ENCODE measurements at regions not wholly inside any gene's neighbourhood (a gene's known extent, or its start where the extent isn't known, plus 50 kb on each side); places are given as distances from the start of the nearest gene placed in this dataset.

- TF ChIP-seq ZNF512 (CRISPR knock-in tag; IDR thresholded peaks at IDR 0.05), result no peak
- no peak for TF ChIP-seq SCMH1 (CRISPR knock-in tag; IDR thresholded peaks at IDR 0.05; ENCODE audit: borderline replicate concordance)
- TF ChIP-seq ZNF180 (CRISPR knock-in tag; IDR thresholded peaks at IDR 0.05; ENCODE audit: borderline replicate concordance, low read depth), result no peak
- TF ChIP-seq MTF1 (CRISPR knock-in tag; IDR thresholded peaks at IDR 0.05), result no peak
- TF ChIP-seq CREB3 (CRISPR knock-in tag; IDR thresholded peaks at IDR 0.05), result no peak
- no peak for TF ChIP-seq ZNF256 (CRISPR knock-in tag; conservative IDR thresholded peaks at IDR 0.05)
- no peak for TF ChIP-seq KAT2B (IDR thresholded peaks at IDR 0.05; ENCODE audit: borderline replicate concordance, low read depth, low read length)
- no peak for TF ChIP-seq ZMYM2 (CRISPR knock-in tag; IDR thresholded peaks at IDR 0.05)
- no peak for TF ChIP-seq ZNF589 (CRISPR knock-in tag; conservative IDR thresholded peaks at IDR 0.05)
- no peak for TF ChIP-seq TFE3 (CRISPR knock-in tag; IDR thresholded peaks at IDR 0.05)
- no peak for TF ChIP-seq ZNF280B (CRISPR knock-in tag; IDR thresholded peaks at IDR 0.05; ENCODE audit: borderline replicate concordance)
- TF ChIP-seq ZNF737 (CRISPR knock-in tag; IDR thresholded peaks at IDR 0.05; ENCODE audit: borderline replicate concordance), result no peak
- no peak for TF ChIP-seq NONO (IDR thresholded peaks at IDR 0.05)
- TF ChIP-seq NONO (CRISPR knock-in tag; conservative IDR thresholded peaks at IDR 0.05), result no peak
These were observed 339.9 kb upstream of the OLFM3 start (continued) for GRCh38 chr1:102336602-102337001.
